ENCODE measurements at regions not wholly inside any gene's neighbourhood (a gene's known extent, or its start where the extent isn't known, plus 50 kb on each side); places are given as distances from the start of the nearest gene placed in this dataset.

GRCh38 chr11:96567176-96567575, 177.4 kb downstream of the JRKL start:
- no peak for TF ChIP-seq EZH2 (IDR thresholded peaks at IDR 0.05; ENCODE audit: low read depth)
- TF ChIP-seq CTCF (conservative IDR thresholded peaks at IDR 0.05) = no peak

Measured in PC-9 (cell line).